Astrocyte (in vitro differentiated cells and primary cell): ENCODE measurements at regions not wholly inside any gene's neighbourhood (a gene's known extent, or its start where the extent isn't known, plus 50 kb on each side); places are given as distances from the start of the nearest gene placed in this dataset.
"Not testable (repeated sequence)": the region's sequence is repeated elsewhere in the genome, so short reads cannot be mapped to it uniquely, and the experiment has no call there.

ENCODE experiments used
- DNase-seq: peaks from one replicate; pipeline ENCODE4 v3.0.0-alpha.2; 2010; ENCODE audit warnings: low read depth
- FAIRE-seq: peaks from 2 replicates; lab custom pipeline; 2011; peaks lifted over from hg19 to GRCh38; lab: Jason Lieb, UNC
- H2AFZ ChIP-seq: 2 replicates; pipeline ENCODE4 v1.6.0; 2012; ENCODE audit warnings: low read depth, low read length, inconsistent platforms
- H3K27ac ChIP-seq: 2 replicates; pipeline ENCODE4 v1.5.1; 2011; ENCODE audit warnings: low read depth, low read length, inconsistent platforms
- H3K27me3 ChIP-seq: 2 replicates; pipeline ENCODE4 v1.6.0; 2011; ENCODE audit warnings: low read length, inconsistent platforms; ENCODE audit not compliant: insufficient read depth
- H3K36me3 ChIP-seq: 2 replicates; pipeline ENCODE4 v1.5.1; 2011; ENCODE audit warnings: low read length, inconsistent platforms; ENCODE audit not compliant: insufficient read depth
- H3K4me1 ChIP-seq: 2 replicates; pipeline ENCODE4 v1.5.1; 2011; ENCODE audit warnings: low read length, inconsistent platforms; ENCODE audit not compliant: insufficient read depth
- H3K4me2 ChIP-seq: 2 replicates; pipeline ENCODE4 v1.6.0; 2012; ENCODE audit warnings: low read length, inconsistent platforms
- H3K4me3 ChIP-seq: 2 replicates; pipeline ENCODE4 v1.5.1; 2011; ENCODE audit warnings: low read depth, mild to moderate bottlenecking, low read length, inconsistent platforms; ENCODE audit not compliant: insufficient read depth
- H3K79me2 ChIP-seq: 2 replicates; pipeline ENCODE4 v1.6.0; 2012; ENCODE audit warnings: mild to moderate bottlenecking, low read length, inconsistent platforms; ENCODE audit not compliant: insufficient read depth
- H3K9ac ChIP-seq: 2 replicates; pipeline ENCODE4 v1.6.0; 2012; ENCODE audit warnings: mild to moderate bottlenecking, low read length, inconsistent platforms
- H3K9me3 ChIP-seq: 2 replicates; pipeline ENCODE4 v1.5.1; 2012; ENCODE audit warnings: low read depth, mild to moderate bottlenecking, low read length, inconsistent platforms; ENCODE audit not compliant: insufficient read depth
- H4K20me1 ChIP-seq: 2 replicates; pipeline ENCODE4 v1.6.0; 2012; ENCODE audit warnings: low read length, inconsistent platforms; ENCODE audit not compliant: insufficient read depth
- H3K27ac Mint-ChIP-seq: one replicate; pipeline ENCODE4 v1.8.0; 2021; ENCODE audit warnings: mild to moderate bottlenecking, mixed read lengths; ENCODE audit not compliant: unreplicated experiment
- H3K27me3 Mint-ChIP-seq: one replicate; pipeline ENCODE4 v1.8.0; 2021; ENCODE audit warnings: low read depth, mixed read lengths; ENCODE audit not compliant: unreplicated experiment
- H3K36me3 Mint-ChIP-seq: one replicate; pipeline ENCODE4 v1.8.0; 2021; ENCODE audit warnings: low read depth, mixed read lengths; ENCODE audit not compliant: unreplicated experiment
- H3K4me1 Mint-ChIP-seq: one replicate; pipeline ENCODE4 v1.8.0; 2021; ENCODE audit warnings: low read depth, mixed read lengths; ENCODE audit not compliant: unreplicated experiment
- H3K4me3 Mint-ChIP-seq: one replicate; pipeline ENCODE4 v1.8.0; 2021; ENCODE audit warnings: mild to moderate bottlenecking, moderate library complexity, mixed read lengths; ENCODE audit not compliant: unreplicated experiment
- H3K9me3 Mint-ChIP-seq: one replicate; pipeline ENCODE4 v1.8.0; 2021; ENCODE audit warnings: mild to moderate bottlenecking, mixed read lengths; ENCODE audit not compliant: unreplicated experiment
- EZH2 ChIP-seq: IDR thresholded peaks from 2 replicates; pipeline ENCODE4 v1.6.1; 2012; ENCODE audit warnings: mild to moderate bottlenecking, low read length, inconsistent platforms; ENCODE audit not compliant: insufficient read depth
- TF ChIP-seq, protein P1 (sequence below): IDR thresholded peaks from 2 replicates; pipeline ENCODE4 v1.5.1; 2011; ENCODE audit warnings: low read depth, mild to moderate bottlenecking, inconsistent platforms, low read length, moderate library complexity; ENCODE audit not compliant: insufficient read depth

DNA sequence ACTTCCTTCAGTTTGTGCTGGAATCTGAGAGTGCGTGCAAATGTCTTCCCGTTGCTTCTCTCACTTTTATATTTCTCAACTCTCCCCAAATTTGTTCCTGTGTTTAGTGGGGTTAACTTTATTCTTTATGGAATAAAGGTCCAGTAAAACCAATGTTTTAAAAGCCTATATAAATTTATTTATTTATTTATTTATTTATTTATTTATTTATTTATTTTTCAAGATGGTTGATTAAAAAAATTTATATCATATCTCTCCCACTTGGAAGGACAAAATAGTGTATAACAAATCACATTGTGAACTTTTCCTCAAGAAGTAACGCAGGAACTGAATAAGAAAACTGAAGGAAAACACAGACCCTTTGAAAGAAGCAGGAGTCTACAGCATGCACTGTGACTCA is 95.3 kb upstream of the ITM2A start:
- no peak overlapping the region for H3K9ac ChIP-seq
- Mint-ChIP-seq H3K9me3 (no peaks in the 10 kb centered on the region), H3K4me3 (no peak overlapping the region), H3K27ac (no peak overlapping the region), H3K36me3 (no peaks in the 10 kb centered on the region), H3K27me3 (no peaks in the 10 kb centered on the region), H3K4me1 (no peaks in the 10 kb centered on the region)
- H3K4me1 ChIP-seq = no peaks in the 10 kb centered on the region
- no peak for FAIRE-seq
- H3K4me3 ChIP-seq = no peak overlapping the region
- H3K36me3 ChIP-seq = no peaks in the 10 kb centered on the region
- TF ChIP-seq, protein P1, sequence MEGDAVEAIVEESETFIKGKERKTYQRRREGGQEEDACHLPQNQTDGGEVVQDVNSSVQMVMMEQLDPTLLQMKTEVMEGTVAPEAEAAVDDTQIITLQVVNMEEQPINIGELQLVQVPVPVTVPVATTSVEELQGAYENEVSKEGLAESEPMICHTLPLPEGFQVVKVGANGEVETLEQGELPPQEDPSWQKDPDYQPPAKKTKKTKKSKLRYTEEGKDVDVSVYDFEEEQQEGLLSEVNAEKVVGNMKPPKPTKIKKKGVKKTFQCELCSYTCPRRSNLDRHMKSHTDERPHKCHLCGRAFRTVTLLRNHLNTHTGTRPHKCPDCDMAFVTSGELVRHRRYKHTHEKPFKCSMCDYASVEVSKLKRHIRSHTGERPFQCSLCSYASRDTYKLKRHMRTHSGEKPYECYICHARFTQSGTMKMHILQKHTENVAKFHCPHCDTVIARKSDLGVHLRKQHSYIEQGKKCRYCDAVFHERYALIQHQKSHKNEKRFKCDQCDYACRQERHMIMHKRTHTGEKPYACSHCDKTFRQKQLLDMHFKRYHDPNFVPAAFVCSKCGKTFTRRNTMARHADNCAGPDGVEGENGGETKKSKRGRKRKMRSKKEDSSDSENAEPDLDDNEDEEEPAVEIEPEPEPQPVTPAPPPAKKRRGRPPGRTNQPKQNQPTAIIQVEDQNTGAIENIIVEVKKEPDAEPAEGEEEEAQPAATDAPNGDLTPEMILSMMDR = no peak
- TF ChIP-seq EZH2 = no peak
- no peak overlapping the region for H3K27ac ChIP-seq
- DNase-seq = no peak
- no peak overlapping the region for H3K4me2 ChIP-seq
- no peaks in the 10 kb centered on the region for H3K9me3 ChIP-seq
- H4K20me1 ChIP-seq = no peaks in the 10 kb centered on the region
- no peaks in the 10 kb centered on the region for H3K27me3 ChIP-seq
- no peak overlapping the region for H2AFZ ChIP-seq
- no peaks in the 10 kb centered on the region for H3K79me2 ChIP-seq

DNA sequence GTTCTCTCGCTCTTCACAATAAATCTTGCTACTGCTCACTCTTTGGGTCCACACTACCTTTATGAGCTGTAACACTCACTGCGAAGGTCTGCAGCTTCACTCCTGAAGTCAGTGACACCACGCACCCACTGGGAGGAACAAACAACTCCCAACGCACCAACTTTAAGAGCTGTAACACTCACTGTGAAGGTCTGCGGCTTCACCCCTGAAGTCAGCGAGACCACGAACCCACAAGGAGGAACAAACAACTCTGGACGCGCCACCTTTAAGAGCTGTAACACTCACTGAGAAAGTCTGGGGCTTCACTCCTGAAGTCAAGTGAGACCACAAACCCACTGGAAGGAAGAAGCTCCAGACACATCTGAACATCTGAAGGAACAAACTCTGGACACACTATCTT is 89.5 kb upstream of the ITM2A start:
- H2AFZ ChIP-seq, FAIRE-seq, H3K27me3 ChIP-seq, H3K27ac ChIP-seq, H3K79me2 ChIP-seq, DNase-seq, H4K20me1 ChIP-seq, H3K27me3 Mint-ChIP-seq, H3K9me3 ChIP-seq, H3K4me2 ChIP-seq, H3K4me1 Mint-ChIP-seq, H3K4me3 Mint-ChIP-seq, H3K4me1 ChIP-seq, H3K9ac ChIP-seq, H3K36me3 Mint-ChIP-seq, H3K27ac Mint-ChIP-seq, H3K4me3 ChIP-seq, H3K36me3 ChIP-seq, H3K9me3 Mint-ChIP-seq: not testable (repeated sequence)

DNA sequence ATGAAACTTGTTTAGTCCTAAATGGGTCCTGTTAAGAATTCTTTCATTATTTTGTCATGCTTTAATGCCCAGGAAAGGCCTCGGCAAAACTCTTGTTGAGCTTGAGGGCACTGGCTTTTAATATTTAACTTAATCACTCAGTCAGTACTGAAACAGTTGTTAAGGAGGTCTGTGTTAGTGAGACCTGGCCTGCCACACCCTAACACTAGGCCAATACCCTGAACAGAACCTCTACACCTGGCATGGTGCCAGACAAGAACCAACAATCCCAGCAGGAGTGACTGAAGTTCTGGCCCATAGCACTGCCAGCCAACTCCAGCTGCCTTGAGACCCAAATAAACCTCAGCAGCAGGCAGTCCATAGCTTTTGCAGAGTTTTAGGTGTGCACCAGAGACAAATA is 85.7 kb upstream of the ITM2A start:
- DNase-seq (no peak), FAIRE-seq (no peak)
- no peak for TF ChIP-seq EZH2
- TF ChIP-seq, protein P1 = no peak
- Mint-ChIP-seq H3K4me1 (no peaks in the 10 kb centered on the region), H3K36me3 (no peaks in the 10 kb centered on the region), H3K27me3 (no peaks in the 10 kb centered on the region), H3K9me3 (peaks cover 2% of the 10 kb centered on the region), H3K27ac (no peak overlapping the region), H3K4me3 (no peak overlapping the region)
- no peaks in the 10 kb centered on the region for H3K79me2 ChIP-seq
- no peaks in the 10 kb centered on the region for H3K9me3 ChIP-seq
- H3K4me3 ChIP-seq = no peak overlapping the region
- H3K36me3 ChIP-seq = no peaks in the 10 kb centered on the region
- H3K27ac ChIP-seq = no peak overlapping the region
- no peak overlapping the region for H3K9ac ChIP-seq
- H2AFZ ChIP-seq = no peak overlapping the region
- H3K4me2 ChIP-seq = no peak overlapping the region
- no peaks in the 10 kb centered on the region for H3K4me1 ChIP-seq
- no peaks in the 10 kb centered on the region for H3K27me3 ChIP-seq
- H4K20me1 ChIP-seq = no peaks in the 10 kb centered on the region
